Activated naive CD8-positive, alpha-beta T cell treated with anti-CD3 and anti-CD28 coated beads, Interleukin-2, amount 10 ng/mL, durations not matched to agents 7 days and 5 days (primary cell): ENCODE measurements at regions not wholly inside any gene's neighbourhood (a gene's known extent, or its start where the extent isn't known, plus 50 kb on each side); places are given as distances from the start of the nearest gene placed in this dataset.
"Not testable (repeated sequence)": the region's sequence is repeated elsewhere in the genome, so short reads cannot be mapped to it uniquely, and the experiment has no call there.

ENCODE experiments used
- ATAC-seq: fragments of 150-1000 bp; cut with Tn5 transposase; one replicate; pipeline ENCODE4 v1.10.0; 2021; ENCODE audit warnings: low read depth, moderate library complexity
- POLR2A ChIA-PET: fragments of 350-600 bp; sonication (Branson Sonifier 250); formaldehyde crosslinking; loops from one replicate; lab custom pipeline; 2021; ENCODE audit warnings: antibody characterized with exemption; lab: Charles Lee
- DNase-seq: peaks from one replicate; pipeline ENCODE4 v3.0.0; 2021
- H3K27ac Mint-ChIP-seq: one replicate; pipeline ENCODE4 v1.8.0; 2022; ENCODE audit warnings: mild to moderate bottlenecking, mixed read lengths
- H3K27me3 Mint-ChIP-seq: one replicate; pipeline ENCODE4 v1.8.0; 2022; ENCODE audit warnings: mild to moderate bottlenecking, moderate library complexity, mixed read lengths
- H3K36me3 Mint-ChIP-seq: one replicate; pipeline ENCODE4 v1.8.0; 2021; ENCODE audit warnings: mild to moderate bottlenecking, mixed read lengths
- H3K4me1 Mint-ChIP-seq: one replicate; pipeline ENCODE4 v1.8.0; 2021; ENCODE audit warnings: mixed read lengths
- H3K4me3 Mint-ChIP-seq: one replicate; pipeline ENCODE4 v1.8.0; 2022; ENCODE audit warnings: mild to moderate bottlenecking, moderate library complexity, mixed read lengths
- H3K9me3 Mint-ChIP-seq: one replicate; pipeline ENCODE4 v1.8.0; 2021; ENCODE audit warnings: mixed read lengths

DNA sequence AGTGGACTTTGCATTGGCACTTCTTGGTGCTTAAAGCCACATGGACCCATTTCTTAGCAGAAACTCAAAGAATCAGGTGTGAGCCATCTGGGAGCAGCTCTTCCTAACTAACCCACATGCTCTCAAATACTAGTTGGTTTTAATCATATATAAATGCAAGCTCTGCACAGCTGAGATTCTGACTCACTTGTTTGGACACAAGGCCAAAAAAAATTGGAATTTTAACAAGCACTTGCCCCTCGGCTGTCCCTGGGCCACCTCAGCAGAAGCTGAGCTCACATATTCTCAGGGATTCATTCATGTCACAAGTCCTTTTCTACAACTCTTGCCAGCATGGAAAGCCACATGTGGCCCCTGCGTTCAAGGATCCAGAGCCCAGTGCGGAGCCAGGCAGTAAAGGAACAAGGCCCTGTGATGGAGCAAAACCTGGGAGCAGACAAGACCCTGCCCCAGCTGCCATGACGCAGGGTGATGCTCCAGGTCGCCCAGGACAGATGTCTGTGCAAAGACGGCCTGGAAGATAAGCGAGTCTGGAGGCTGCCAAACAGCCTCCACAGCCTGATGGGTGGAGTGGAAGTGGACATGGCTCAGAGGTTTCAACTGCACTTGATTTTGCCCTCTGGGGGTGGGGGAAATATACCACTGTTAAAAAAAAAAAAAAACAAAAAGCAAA is 266.5 kb downstream of the EIPR1 start:
- Mint-ChIP-seq H3K36me3 (no peaks in the 10 kb centered on the region), H3K4me3 (no peak overlapping the region), H3K9me3 (peaks cover 3% of the 10 kb centered on the region), H3K4me1 (no peaks in the 10 kb centered on the region), H3K27me3 (no peaks in the 10 kb centered on the region), H3K27ac (no peak overlapping the region)
- POLR2A ChIA-PET, result no interaction called here
- no peak for DNase-seq
- no peak for ATAC-seq

DNA sequence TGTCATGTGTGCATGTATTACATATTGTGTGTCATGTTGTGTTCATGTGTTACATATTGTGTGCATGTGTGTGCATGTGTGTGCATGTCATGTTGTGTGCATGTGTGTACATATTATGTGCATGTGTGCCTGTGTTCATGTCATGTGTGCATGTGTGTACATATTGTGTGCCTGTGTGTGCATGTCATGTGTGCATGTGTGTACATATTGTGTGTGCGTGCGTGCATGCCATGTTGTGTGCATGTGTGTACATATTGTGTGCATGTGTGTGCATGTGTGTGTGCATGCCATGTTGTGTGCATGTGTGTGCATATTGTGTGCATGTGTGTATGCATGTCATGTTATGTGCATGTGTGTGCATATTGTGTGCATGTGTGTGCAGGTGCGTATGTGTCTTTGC is 267.1 kb downstream of the EIPR1 start:
- H3K4me3 Mint-ChIP-seq, result no peak overlapping the region
- peaks cover 3% of the 10 kb centered on the region for H3K9me3 Mint-ChIP-seq
- DNase-seq (no peak), ATAC-seq (no peak)
- no peaks in the 10 kb centered on the region for H3K4me1 Mint-ChIP-seq
- H3K27me3 Mint-ChIP-seq, result no peaks in the 10 kb centered on the region
- POLR2A ChIA-PET, result no interaction called here
- H3K27ac Mint-ChIP-seq, result no peak overlapping the region
- no peaks in the 10 kb centered on the region for H3K36me3 Mint-ChIP-seq

DNA sequence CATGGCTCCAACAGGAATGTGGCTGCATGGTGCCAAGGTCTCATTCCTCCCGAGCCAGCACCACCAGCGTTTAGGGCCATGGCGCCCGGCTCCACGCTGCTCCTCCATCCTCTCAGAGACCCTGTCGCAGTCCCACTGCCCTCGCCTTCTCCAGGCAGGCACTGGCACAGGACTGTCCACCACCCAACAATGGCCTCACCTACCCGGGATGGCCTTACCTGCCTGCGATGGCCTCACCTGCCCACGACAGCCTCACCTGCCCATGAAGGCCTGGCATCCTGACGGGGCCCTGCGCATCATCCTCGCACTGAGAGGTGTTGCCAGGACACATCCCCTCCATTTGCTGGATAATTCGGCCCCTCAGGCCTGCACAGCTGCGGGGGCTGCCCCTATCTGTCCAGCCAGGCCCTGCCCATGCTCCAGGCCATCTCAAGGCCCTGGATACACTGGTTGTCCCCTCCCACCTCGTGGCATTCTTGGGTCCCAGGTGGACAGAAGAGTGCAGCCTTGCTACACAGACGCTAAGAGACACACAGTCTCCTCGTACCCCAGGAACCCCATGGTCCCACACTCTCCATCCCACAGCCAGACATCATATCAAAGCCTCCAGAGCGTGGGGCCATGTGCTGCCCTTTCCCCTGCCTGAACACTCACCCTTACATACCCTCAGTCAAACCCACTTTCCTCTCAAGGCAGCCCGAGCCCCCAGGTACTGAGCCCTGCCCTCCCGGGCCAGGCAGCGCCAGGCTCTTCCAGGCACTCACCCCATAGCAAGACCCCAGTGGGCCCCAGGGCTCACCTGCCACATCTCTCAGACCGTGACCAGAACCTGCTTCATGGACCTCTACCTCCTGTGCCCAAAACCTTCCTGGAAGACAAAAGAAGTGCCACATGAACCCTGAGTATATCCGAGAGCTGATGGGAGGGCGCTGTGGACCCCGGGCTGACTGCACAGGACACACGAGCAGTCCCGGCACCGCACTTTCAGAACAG is 268.6 kb downstream of the EIPR1 start:
- no peak overlapping the region for H3K4me3 Mint-ChIP-seq
- peaks cover 6% of the 10 kb centered on the region for H3K27me3 Mint-ChIP-seq
- no peak overlapping the region for H3K27ac Mint-ChIP-seq
- H3K4me1 Mint-ChIP-seq, result no peaks in the 10 kb centered on the region
- no peak for ATAC-seq
- H3K9me3 Mint-ChIP-seq, result peaks cover 3% of the 10 kb centered on the region
- POLR2A ChIA-PET, result no interaction called here
- no peak for DNase-seq
- no peaks in the 10 kb centered on the region for H3K36me3 Mint-ChIP-seq

DNA sequence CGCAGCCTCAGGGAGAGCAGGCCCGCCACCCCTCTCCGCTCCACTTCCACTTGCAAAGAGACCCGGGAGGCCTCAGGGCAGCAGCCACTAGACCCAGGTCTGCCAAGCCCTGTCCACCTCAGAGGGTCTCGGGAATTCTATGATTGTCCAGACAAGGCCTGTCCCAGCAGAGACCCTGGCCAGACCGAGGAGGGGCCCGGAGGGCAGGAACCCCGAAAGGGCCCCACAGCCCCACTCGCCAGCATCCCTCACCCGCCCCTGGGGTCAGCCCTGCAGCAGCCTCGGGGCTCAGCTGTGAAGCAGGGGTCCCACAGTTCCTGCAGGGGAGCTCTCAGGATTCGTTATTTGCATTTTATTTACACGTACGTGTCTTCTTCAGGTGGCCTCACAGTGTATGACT is 269.5 kb downstream of the EIPR1 start:
- DNase-seq, result no peak
- Mint-ChIP-seq H3K27me3 (peaks cover 9% of the 10 kb centered on the region), H3K4me3 (no peak overlapping the region), H3K4me1 (no peaks in the 10 kb centered on the region), H3K27ac (no peak overlapping the region), H3K9me3 (peaks cover 3% of the 10 kb centered on the region), H3K36me3 (no peaks in the 10 kb centered on the region)
- POLR2A ChIA-PET, result no interaction called here
- ATAC-seq, result no peak

DNA sequence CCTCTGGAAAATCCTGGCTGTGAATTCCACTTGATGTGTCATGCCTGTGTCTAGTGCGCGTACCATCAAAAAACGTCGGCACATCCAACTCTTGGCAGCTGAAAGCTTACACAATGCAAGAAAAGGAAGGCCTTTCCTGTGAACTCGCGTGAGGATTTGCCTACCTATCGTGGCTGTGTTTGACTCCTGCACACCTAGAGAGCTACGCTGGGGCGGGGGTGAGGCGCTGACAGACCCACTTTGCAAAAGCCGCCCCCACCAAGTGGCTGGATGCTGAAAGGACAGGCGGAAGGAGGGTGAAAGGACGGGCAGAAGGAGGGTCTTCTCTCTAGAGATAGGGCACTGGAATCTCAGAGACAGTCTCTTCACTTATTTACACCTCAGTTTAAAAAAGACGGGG is 270.1 kb downstream of the EIPR1 start:
- no peak for ATAC-seq
- Mint-ChIP-seq H3K4me1 (no peaks in the 10 kb centered on the region), H3K36me3 (no peaks in the 10 kb centered on the region), H3K27ac (no peak overlapping the region), H3K27me3 (peaks cover 9% of the 10 kb centered on the region), H3K4me3 (no peak overlapping the region), H3K9me3 (peaks cover 3% of the 10 kb centered on the region)
- POLR2A ChIA-PET, result no interaction called here
- DNase-seq, result no peak

DNA sequence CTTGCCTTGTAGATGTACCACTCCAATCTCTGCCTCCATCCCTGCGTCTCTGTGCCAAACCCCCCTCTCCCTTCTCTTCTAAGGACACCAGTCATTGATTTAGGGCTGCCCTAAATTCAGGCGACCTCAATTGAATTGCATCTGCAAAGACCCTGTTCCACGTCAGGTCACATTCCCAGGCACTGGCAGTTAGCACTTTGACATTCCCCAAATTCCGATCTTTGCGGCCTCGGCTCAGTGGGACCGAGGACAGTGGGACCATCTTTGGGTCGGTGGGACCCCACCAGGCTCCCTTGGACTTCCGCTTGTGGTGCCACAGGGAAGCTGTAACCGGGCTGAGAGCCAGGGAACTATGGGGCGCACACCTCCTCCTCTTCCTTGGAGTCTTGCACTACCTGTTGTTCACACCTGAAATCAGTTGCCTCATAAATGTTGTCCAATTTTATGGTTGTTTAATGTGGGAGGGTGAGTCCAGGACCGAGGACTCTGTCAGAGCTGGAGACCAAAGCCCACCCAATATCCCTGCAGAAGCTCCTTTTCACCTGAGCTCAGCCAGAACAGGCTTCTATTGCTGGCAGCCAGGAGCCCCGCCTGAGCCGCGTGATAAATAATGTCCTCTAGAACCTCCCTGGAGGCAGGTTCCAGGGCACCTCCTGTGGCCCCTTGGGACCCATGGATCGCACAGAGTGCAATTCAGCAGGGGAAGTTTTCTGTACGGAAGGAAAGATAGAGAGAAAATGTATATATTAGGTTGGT is 271.6 kb downstream of the EIPR1 start:
- Mint-ChIP-seq H3K27ac (no peak overlapping the region), H3K27me3 (peaks cover 13% of the 10 kb centered on the region), H3K36me3 (no peaks in the 10 kb centered on the region), H3K4me3 (no peak overlapping the region), H3K4me1 (no peaks in the 10 kb centered on the region), H3K9me3 (peaks cover 3% of the 10 kb centered on the region)
- ATAC-seq, result no peak
- POLR2A ChIA-PET, result no interaction called here
- DNase-seq, result no peak

DNA sequence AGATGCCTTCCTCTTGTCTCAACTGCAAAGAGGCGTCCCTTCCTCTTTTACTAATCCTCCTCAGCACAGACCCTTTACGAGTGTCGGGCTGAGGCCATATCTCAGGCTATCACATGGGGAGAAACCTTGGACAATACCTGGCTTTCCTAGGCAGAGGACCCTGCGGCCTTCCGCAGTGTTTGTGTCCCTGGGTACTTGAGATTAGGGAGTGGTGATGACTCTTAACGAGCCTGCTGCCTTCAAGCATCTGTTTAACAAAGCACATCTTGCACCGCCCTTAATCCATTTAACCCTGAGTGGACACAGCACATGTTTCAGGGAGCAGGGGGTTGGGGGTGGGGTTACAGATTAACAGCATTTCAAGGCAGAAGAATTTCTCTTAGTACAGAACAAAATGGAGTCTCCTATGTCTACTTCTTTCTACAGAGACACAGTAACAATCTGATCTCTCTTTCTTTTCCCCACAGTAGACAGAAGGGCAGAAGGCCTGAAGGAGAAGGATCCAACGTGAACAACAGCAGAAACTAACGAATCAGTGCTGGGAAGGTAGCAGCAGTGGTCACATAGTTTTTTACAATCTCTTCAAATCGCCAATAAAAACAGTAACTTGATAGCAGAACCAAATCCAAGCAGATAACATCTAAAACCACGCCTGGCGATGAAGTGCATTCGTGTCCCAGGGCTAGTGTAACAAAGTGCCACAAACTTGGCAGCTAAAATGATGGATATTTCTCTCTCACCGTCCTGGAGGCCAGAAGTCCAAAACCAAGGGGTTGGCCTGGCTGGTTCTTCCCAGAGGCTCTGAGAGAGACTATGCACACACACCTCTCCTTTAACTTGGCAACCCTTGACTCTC is 272.4 kb downstream of the EIPR1 start:
- ATAC-seq, H3K9me3 Mint-ChIP-seq, H3K36me3 Mint-ChIP-seq, DNase-seq, H3K4me1 Mint-ChIP-seq, H3K27ac Mint-ChIP-seq, H3K4me3 Mint-ChIP-seq, POLR2A ChIA-PET: not testable (repeated sequence)
- peaks cover 16% of the 10 kb centered on the region for H3K27me3 Mint-ChIP-seq

DNA sequence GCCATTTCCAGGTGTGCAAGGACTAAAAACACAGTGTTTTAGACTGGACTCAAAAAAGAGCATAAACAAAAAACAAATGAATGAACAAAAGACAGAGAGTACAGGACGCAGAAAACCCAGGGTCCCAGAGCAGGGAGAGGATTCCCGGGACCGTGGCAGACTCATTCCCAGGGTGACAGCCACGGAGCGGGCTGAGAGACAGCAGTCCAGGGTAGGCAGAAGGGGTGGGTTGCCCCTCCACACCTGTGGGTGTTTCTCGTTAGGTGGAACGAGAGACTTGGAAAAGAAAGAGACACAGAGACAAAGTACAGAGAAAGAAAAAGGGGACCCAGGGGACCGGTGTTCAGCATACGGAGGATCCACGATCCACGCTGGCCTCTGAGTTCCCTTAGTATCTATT is 273.4 kb downstream of the EIPR1 start:
- Mint-ChIP-seq H3K9me3 (no peaks in the 10 kb centered on the region), H3K27me3 (peaks cover 20% of the 10 kb centered on the region), H3K27ac (no peak overlapping the region), H3K4me1 (peaks cover 8% of the 10 kb centered on the region), H3K4me3 (no peak overlapping the region), H3K36me3 (no peaks in the 10 kb centered on the region)
- DNase-seq, result no peak
- ATAC-seq, result no peak
- POLR2A ChIA-PET, result no interaction called here

DNA sequence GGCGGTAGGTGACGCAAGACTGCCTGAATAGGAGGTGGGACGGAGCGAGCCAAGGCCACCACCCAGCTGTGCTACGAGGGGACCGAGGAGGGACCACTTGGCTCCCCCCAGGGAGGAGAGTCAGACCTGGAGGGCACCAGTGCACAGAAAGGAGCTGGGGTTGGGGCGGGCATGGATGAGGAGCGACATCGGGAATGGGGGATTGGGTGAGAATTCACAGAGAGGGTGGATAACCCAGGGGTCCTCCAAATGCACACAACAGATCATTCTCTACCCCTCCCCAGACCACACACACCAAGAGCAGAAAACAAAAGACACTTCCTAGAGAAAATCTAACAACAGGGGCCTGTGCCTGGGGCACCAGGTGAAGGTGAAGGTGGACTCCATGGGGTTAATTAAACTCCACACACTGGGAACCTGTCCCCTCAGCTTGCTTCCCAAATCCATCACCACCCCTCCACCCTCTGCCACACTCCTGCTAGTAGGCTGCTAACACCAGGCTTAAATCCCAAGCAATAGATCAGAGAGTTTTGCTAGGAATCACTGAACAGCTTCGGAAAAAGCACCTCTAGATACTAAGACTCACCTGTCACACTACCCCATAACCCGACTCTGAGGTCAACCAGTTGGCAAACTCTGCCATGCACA is 274.6 kb downstream of the EIPR1 start:
- no peak for ATAC-seq
- H3K4me3 Mint-ChIP-seq, result no peak overlapping the region
- H3K9me3 Mint-ChIP-seq, result no peaks in the 10 kb centered on the region
- no peaks in the 10 kb centered on the region for H3K36me3 Mint-ChIP-seq
- no peak overlapping the region for H3K27ac Mint-ChIP-seq
- peaks cover 8% of the 10 kb centered on the region for H3K4me1 Mint-ChIP-seq
- POLR2A ChIA-PET, result no interaction called here
- no peak for DNase-seq
- peaks cover 20% of the 10 kb centered on the region for H3K27me3 Mint-ChIP-seq

DNA sequence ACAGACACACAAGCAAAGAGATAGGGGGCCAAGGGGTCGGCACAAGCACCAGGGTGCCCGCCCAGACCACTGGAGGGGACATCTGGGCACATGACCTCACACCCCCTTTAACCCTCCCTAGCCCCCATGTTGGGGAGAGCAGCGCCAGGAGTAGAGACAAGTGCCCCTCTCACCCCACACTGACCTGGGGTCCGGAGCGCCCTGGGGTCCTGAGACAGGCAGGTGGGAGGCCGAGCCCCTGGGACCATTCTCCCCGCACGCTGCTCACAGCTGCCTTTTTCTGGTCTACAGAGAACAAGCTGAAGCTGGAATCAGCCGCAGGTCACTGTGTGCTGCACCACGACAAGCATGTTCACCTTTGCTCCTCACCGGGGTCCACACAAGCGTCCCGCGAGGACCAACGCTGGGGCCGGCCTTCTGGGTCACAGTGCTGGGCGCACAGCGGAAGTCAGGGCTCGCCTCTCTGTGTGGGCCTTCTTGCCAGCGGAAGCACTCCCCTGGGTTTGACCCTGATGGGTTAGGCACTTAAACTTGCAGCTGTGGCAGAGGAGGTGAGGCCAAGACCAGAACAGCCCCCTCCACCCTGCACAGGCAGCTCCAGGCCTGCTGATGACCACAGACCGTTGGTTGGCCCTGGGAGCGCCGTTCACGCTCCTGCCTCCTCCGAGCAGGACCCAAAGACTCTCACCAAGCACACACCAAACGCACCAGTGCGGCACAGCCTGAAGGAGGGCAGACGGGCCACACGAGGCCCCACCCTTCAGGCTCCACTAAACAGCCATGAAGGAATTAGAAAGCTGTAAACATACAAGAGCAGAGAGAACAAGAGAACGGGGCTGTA is 275.3 kb downstream of the EIPR1 start:
- Mint-ChIP-seq H3K36me3 (no peaks in the 10 kb centered on the region), H3K4me3 (no peak overlapping the region), H3K9me3 (no peaks in the 10 kb centered on the region), H3K27ac (no peak overlapping the region), H3K4me1 (peaks cover 8% of the 10 kb centered on the region), H3K27me3 (peaks cover 20% of the 10 kb centered on the region)
- ATAC-seq (no peak), DNase-seq (no peak)
- POLR2A ChIA-PET, result no interaction called here

DNA sequence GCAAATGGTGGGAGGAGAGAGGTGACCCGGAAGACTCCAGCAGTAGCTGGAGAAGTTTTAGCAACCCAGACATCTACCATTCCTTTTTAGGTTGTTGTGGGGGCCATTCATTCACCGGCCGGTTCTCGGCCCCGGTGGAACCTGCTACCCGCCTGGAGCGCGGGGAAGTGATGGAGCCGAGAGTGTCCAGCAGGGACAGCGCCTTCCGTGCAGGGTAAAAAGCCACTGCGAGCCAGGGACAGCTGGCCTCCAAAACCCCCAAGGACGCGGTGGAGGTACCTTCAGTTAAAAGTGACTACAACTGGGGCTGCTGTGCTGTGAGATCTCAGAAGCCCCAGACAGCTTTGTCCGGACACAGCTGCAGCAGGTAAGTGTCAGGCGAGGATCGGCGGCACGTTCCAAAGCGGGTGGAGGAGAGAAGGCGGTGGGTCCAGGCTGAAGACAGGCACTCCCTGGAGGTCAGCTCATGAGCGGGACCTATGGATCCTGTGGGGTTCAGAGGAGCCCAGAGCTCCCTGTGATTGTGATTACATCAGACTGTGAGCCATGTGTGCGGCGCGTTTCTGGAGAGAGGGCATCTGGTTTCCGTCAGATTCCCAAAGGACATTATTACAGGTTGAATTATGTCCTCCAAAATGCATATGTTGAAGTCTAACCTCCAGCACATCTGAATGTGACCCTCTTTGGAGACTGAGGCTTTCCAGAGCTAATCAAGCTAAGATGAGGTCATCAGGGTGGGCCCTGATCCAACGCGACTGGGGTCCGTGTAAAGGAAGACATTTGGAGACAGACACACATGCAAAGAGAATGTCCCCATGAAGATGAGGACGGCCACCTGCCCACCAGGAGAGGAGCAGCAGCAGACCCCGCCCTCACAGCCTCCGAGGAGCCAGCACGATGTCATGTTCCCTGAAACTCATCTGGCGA is 276.3 kb downstream of the EIPR1 start:
- Mint-ChIP-seq H3K4me1 (peaks cover 8% of the 10 kb centered on the region), H3K27ac (no peak overlapping the region)

More for the DNA sequence above, 276.3 kb downstream of the EIPR1 start:
- ATAC-seq, result no peak
- H3K9me3 Mint-ChIP-seq, result no peaks in the 10 kb centered on the region
- no peak for DNase-seq
- H3K4me3 Mint-ChIP-seq, result no peak overlapping the region
- peaks cover 20% of the 10 kb centered on the region for H3K27me3 Mint-ChIP-seq
- no peaks in the 10 kb centered on the region for H3K36me3 Mint-ChIP-seq
- POLR2A ChIA-PET, result no interaction called here
